ENCODE measurements at regions not wholly inside any gene's neighbourhood (a gene's known extent, or its start where the extent isn't known, plus 50 kb on each side); places are given as distances from the start of the nearest gene placed in this dataset.

GRCh38 chr2:236501531-236501930, 68.1 kb upstream of the ACKR3 start:
- no peak for DNase-seq

GRCh38 chr2:236503100-236503499, 66.5 kb upstream of the ACKR3 start:
- peak; percentile 3 for DNase-seq

- DNase-seq, result no peak
Measured at GRCh38 chr2:236503583-236503982, 66.0 kb upstream of the ACKR3 start.

- DNase-seq, result no peak
Measured at GRCh38 chr2:236505041-236505440, 64.6 kb upstream of the ACKR3 start.

GRCh38 chr2:236505648-236506047, 64.0 kb upstream of the ACKR3 start:
- no peak for DNase-seq

GRCh38 chr2:236507393-236508085, 62.1 kb upstream of the ACKR3 start:
- DNase-seq, result peak; percentile 65

GRCh38 chr2:236508466-236508865, 61.2 kb upstream of the ACKR3 start:
- DNase-seq, result no peak

- DNase-seq, result peak; percentile 3
Measured at GRCh38 chr2:236510034-236510433, 59.6 kb upstream of the ACKR3 start.

GRCh38 chr2:236511266-236511665, 58.4 kb upstream of the ACKR3 start:
- DNase-seq, result no peak

GRCh38 chr2:236512267-236512666, 57.4 kb upstream of the ACKR3 start:
- DNase-seq, result no peak

GRCh38 chr2:236512902-236513435, 56.7 kb upstream of the ACKR3 start:
- peak; percentile 78 for DNase-seq

GRCh38 chr2:236513956-236514355, 55.7 kb upstream of the ACKR3 start:
- DNase-seq, result no peak

- DNase-seq, result no peak
Measured at GRCh38 chr2:236516708-236517107, 52.9 kb upstream of the ACKR3 start.

- DNase-seq, result no peak
Measured at GRCh38 chr2:236517251-236518031, 52.2 kb upstream of the ACKR3 start.

Measured in CD4-positive, alpha-beta T cell treated with Interleukin-10 for 1 hour (primary cell).